Neuronal stem cell (in vitro differentiated cells): ENCODE measurements at regions not wholly inside any gene's neighbourhood (a gene's known extent, or its start where the extent isn't known, plus 50 kb on each side); places are given as distances from the start of the nearest gene placed in this dataset.

Experiments
- DNase-seq: peaks from one replicate; pipeline ENCODE4 v3.0.0-alpha.2; 2013; ENCODE audit warnings: low spot score
- H2AFZ ChIP-seq: one replicate; pipeline ENCODE4 v1.6.1; 2013; ENCODE audit warnings: mild to moderate bottlenecking, low read length, inconsistent platforms
- H2AK5ac ChIP-seq: 2 replicates; pipeline ENCODE4 v1.6.1; 2013; ENCODE audit warnings: low read depth, mild to moderate bottlenecking, inconsistent platforms, low read length, moderate library complexity, mixed read lengths
- H2BK120ac ChIP-seq: 2 replicates; pipeline ENCODE4 v1.6.1; 2013; ENCODE audit warnings: low read depth, mild to moderate bottlenecking, inconsistent platforms, low read length, moderate library complexity, mixed read lengths
- H2BK12ac ChIP-seq: one replicate; pipeline ENCODE4 v1.6.1; 2013; ENCODE audit warnings: low read length, inconsistent platforms
- H2BK15ac ChIP-seq: 2 replicates; pipeline ENCODE4 v1.6.1; 2013; ENCODE audit warnings: mild to moderate bottlenecking, low read length, inconsistent platforms, mixed read lengths
- H2BK5ac ChIP-seq: one replicate; pipeline ENCODE4 v1.6.1; 2013; ENCODE audit warnings: inconsistent platforms, mild to moderate bottlenecking, low read length, moderate library complexity
- H3K14ac ChIP-seq: one replicate; pipeline ENCODE4 v1.6.1; 2013; ENCODE audit warnings: low read length, inconsistent platforms
- H3K18ac ChIP-seq: 2 replicates; pipeline ENCODE4 v1.6.1; 2013; ENCODE audit warnings: low read length, inconsistent platforms
- H3K23ac ChIP-seq: 2 replicates; pipeline ENCODE4 v1.6.1; 2013; ENCODE audit warnings: low read depth, mild to moderate bottlenecking, mixed read lengths, low read length, inconsistent platforms; ENCODE audit not compliant: poor library complexity
- H3K27ac ChIP-seq: replicated peaks from 3 replicates; pipeline ENCODE4 v1.5.1; 2013; ENCODE audit warnings: low read length, inconsistent platforms
- H3K27me3 ChIP-seq, 3 experiments: 2 replicates each; pipeline ENCODE4 v1.6.1; 2013; ENCODE audit warnings: low read length in 3 of 3, mild to moderate bottlenecking in 2 of 3, inconsistent platforms in 1 of 3, low read depth in 1 of 3, mixed read lengths in 1 of 3, moderate library complexity in 1 of 3; ENCODE audit not compliant: control insufficient read depth in 3 of 3, insufficient read depth in 3 of 3
- H3K36me3 ChIP-seq, 2 donors: replicated peaks in 1 of 2; 2 replicates each; pipeline ENCODE4 v1.6.1; 2013; ENCODE audit warnings: low read length in 2 of 2; ENCODE audit not compliant: control insufficient read depth in 2 of 2, insufficient read depth in 2 of 2
- H3K4ac ChIP-seq: 2 replicates; pipeline ENCODE4 v1.6.1; 2013; ENCODE audit warnings: inconsistent platforms, mild to moderate bottlenecking, low read length, moderate library complexity
- H3K4me1 ChIP-seq, 2 donors: 1 replicate in 1 of 2; 2 replicates in 1 of 2; pipeline ENCODE4 v1.6.1; 2013; ENCODE audit warnings: low read length in 2 of 2, low read depth in 1 of 2; ENCODE audit not compliant: control insufficient read depth in 2 of 2, insufficient read depth in 1 of 2
- H3K4me2 ChIP-seq: one replicate; pipeline ENCODE4 v1.6.1; 2013; ENCODE audit warnings: mild to moderate bottlenecking, low read length, inconsistent platforms; ENCODE audit not compliant: insufficient read depth, poor library complexity, severe bottlenecking
- H3K4me3 ChIP-seq, 2 donors: 2 replicates each; pipeline ENCODE4 v1.5.1; 2013; ENCODE audit warnings: low read length in 2 of 2, mild to moderate bottlenecking in 2 of 2, inconsistent platforms in 1 of 2, moderate library complexity in 1 of 2
- H3K79me1 ChIP-seq: one replicate; pipeline ENCODE4 v1.6.1; 2013; ENCODE audit warnings: low read depth, mild to moderate bottlenecking, inconsistent platforms, low read length, moderate library complexity
- H3K9ac ChIP-seq: one replicate; pipeline ENCODE4 v1.6.1; 2013; ENCODE audit warnings: mild to moderate bottlenecking, low read depth, low read length, inconsistent platforms; ENCODE audit not compliant: poor library complexity
- H3K9me3 ChIP-seq, 2 donors: replicated peaks in 1 of 2; 2 replicates each; pipeline versions ENCODE3 to v1.6.1; 2013; ENCODE audit warnings: low read length in 2 of 2, mild to moderate bottlenecking in 2 of 2, inconsistent platforms in 1 of 2, low read depth in 1 of 2, mixed read lengths in 1 of 2, moderate library complexity in 1 of 2; ENCODE audit not compliant: control insufficient read depth in 2 of 2, insufficient read depth in 1 of 2
- H4K8ac ChIP-seq: one replicate; pipeline ENCODE4 v1.6.1; 2013; ENCODE audit warnings: low read depth, mild to moderate bottlenecking, inconsistent platforms, low read length, moderate library complexity
- H4K91ac ChIP-seq: one replicate; pipeline ENCODE4 v1.6.1; 2013; ENCODE audit warnings: low read length, low read depth, mild to moderate bottlenecking, inconsistent platforms; ENCODE audit not compliant: poor library complexity
- WGBS, 2 donors: extraction: QIAGEN DNeasy Blood & Tissue Kit; methylation state at CpG; one replicate each; pipeline ENCODE4 v1.1.7; 2013; ENCODE audit warnings: missing lambda C conversion rate in 2 of 2, mixed read lengths in 1 of 2; ENCODE audit not compliant: insufficient read length in 2 of 2, insufficient replicate concordance in 1 of 2; ENCODE audit errors: extremely low coverage in 2 of 2; 5-methylcytosine and 5-hydroxymethylcytosine counted together

DNA sequence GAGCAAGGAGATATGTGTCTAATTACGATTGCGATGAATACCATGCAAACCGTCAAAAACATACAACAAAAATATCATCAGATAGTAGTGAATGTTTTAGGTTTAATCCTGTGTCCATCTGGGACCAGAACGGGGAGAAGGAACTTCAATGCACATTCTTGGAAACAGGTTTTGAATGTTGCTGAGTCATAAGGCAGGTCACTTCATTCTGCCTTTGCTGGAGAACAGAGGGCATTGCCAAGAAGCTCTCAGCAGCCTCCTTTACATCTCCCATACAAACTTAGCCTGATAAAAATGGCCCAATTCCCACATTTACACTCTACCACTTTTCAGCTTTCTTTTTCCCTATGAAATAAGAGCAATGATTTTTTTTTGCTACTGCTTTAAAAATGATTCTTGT is 78.0 kb upstream of the KCNJ6 start:
- H4K91ac ChIP-seq, result no peak overlapping the region
- no peaks in the 10 kb centered on the region for H3K9me3 ChIP-seq
- no peak overlapping the region for H3K18ac ChIP-seq
- no peaks in the 10 kb centered on the region for H3K27me3 ChIP-seq
- H3K4me3 ChIP-seq, result no peak overlapping the region
- DNase-seq, result no peak
- no peak overlapping the region for H2BK12ac ChIP-seq
- no peaks in the 10 kb centered on the region for H3K79me1 ChIP-seq
- no CpG with 5 or more reads among the region's 4 CpGs for WGBS, 2 donors
- no peak overlapping the region for H3K27ac ChIP-seq
- H3K4me1 ChIP-seq, result no peaks in the 10 kb centered on the region
- H3K4ac ChIP-seq, result no peak overlapping the region
- no peaks in the 10 kb centered on the region for H3K36me3 ChIP-seq
- no peak overlapping the region for H3K9ac ChIP-seq
- H2AFZ ChIP-seq, result no peak overlapping the region
- H3K23ac ChIP-seq, result no peak overlapping the region
- no peak overlapping the region for H3K4me2 ChIP-seq
- H4K8ac ChIP-seq, result no peak overlapping the region
- no peak overlapping the region for H2BK15ac ChIP-seq
- no peak overlapping the region for H2BK5ac ChIP-seq
- H2BK120ac ChIP-seq, result no peak overlapping the region
- no peak overlapping the region for H3K14ac ChIP-seq
- no peak overlapping the region for H2AK5ac ChIP-seq

DNA sequence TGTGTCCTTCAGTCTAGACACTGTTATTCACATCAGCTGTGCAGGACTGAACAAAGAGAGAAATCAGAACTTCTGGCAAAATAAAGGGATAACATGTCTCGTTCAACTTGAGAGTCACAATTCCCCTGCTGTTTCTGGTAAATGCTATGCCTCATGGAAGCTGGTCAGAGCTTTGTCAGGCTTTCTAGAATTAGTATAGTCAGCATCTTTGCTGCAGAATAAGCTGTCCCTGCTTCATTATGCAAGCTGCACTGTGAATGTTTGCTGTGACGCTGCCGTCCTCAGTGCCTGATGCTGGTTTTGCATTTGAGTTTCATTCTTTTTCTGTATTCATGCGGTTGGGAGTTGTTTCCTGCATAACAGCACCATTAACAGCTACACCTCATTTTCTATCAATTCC is 96.4 kb upstream of the KCNJ6 start:
- Histone ChIP-seq H3K18ac (no peak overlapping the region), H3K27me3 (no peaks in the 10 kb centered on the region), H3K27ac (no peak overlapping the region), H4K8ac (no peak overlapping the region), H3K9me3 (no peaks in the 10 kb centered on the region), H2AK5ac (no peak overlapping the region), H2BK15ac (no peak overlapping the region), H4K91ac (no peak overlapping the region), H2BK5ac (no peak overlapping the region), H3K4me3 (no peak overlapping the region), H2AFZ (peak overlapping the region; percentile 19), H2BK12ac (no peak overlapping the region), H3K4ac (no peak overlapping the region), H3K14ac (no peak overlapping the region), H3K9ac (no peak overlapping the region), H3K79me1 (no peaks in the 10 kb centered on the region), H3K36me3 (no peaks in the 10 kb centered on the region), H3K4me1 (no peaks in the 10 kb centered on the region), H3K4me2 (no peak overlapping the region), H2BK120ac (no peak overlapping the region), H3K23ac (no peak overlapping the region)
- no peak for DNase-seq
- WGBS, 2 donors, result no CpG with 5 or more reads among the region's 4 CpGs

DNA sequence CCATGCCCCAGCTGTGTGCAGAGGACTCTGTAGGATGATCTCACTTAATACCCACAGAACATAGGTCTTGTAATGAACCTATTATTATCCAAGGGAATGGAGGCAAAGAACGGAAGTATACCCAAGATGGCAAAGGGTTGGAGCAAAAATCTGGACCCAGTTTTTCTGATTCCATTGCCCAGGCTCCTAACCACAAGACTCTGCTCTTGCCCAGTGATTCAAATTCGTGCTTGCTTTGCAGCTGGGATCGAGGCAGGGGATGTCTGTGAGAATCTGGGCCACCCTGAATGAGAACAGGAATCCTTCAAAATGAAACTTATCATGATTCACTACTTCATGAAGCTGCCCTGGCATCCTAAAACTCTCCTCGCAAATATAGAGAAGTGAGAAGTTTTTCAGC is 97.5 kb upstream of the KCNJ6 start:
- no peak overlapping the region for H3K23ac ChIP-seq
- H2BK12ac ChIP-seq, result no peak overlapping the region
- no peak overlapping the region for H2BK15ac ChIP-seq
- WGBS, 2 donors, result no CpG with 5 or more reads among the region's 4 CpGs
- H3K9me3 ChIP-seq, result no peaks in the 10 kb centered on the region
- DNase-seq, result no peak
- H3K18ac ChIP-seq, result no peak overlapping the region
- no peak overlapping the region for H3K4ac ChIP-seq
- H3K4me3 ChIP-seq, result no peak overlapping the region
- H2BK120ac ChIP-seq, result no peak overlapping the region
- H3K79me1 ChIP-seq, result no peaks in the 10 kb centered on the region
- no peak overlapping the region for H3K27ac ChIP-seq
- H3K27me3 ChIP-seq, result no peaks in the 10 kb centered on the region
- H2AFZ ChIP-seq, result no peak overlapping the region
- no peaks in the 10 kb centered on the region for H3K36me3 ChIP-seq
- no peak overlapping the region for H3K9ac ChIP-seq
- no peak overlapping the region for H4K8ac ChIP-seq
- H3K14ac ChIP-seq, result no peak overlapping the region
- no peak overlapping the region for H3K4me2 ChIP-seq
- H4K91ac ChIP-seq, result no peak overlapping the region
- no peak overlapping the region for H2BK5ac ChIP-seq
- H3K4me1 ChIP-seq, result no peaks in the 10 kb centered on the region
- no peak overlapping the region for H2AK5ac ChIP-seq

DNA sequence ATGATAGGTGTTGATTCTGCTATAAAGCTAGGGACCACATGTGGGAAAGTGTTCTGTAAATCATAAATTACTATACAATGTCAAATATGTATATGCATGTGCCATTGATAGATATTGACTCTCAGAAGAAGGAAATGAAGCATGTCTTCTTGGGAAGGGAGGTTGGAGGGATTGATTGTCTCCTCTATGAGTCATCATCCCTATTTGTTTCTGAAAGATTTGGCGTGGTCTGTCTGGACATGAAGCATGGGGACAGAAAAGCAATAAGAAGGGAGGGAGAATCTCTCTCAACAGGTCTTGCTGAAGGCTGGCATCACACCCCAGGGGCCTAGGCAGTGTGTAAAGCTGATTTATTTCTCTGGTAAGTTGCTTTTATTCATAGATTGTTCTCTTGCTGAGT is 98.0 kb upstream of the KCNJ6 start:
- no peaks in the 10 kb centered on the region for H3K79me1 ChIP-seq

More for the DNA sequence above, 98.0 kb upstream of the KCNJ6 start:
- no peaks in the 10 kb centered on the region for H3K27me3 ChIP-seq
- H3K27ac ChIP-seq, result no peak overlapping the region
- no peak overlapping the region for H4K91ac ChIP-seq
- no peak overlapping the region for H4K8ac ChIP-seq
- H3K14ac ChIP-seq, result no peak overlapping the region
- H3K23ac ChIP-seq, result no peak overlapping the region
- DNase-seq, result no peak
- no peak overlapping the region for H3K4ac ChIP-seq
- no peak overlapping the region for H3K9ac ChIP-seq
- no peak overlapping the region for H2BK15ac ChIP-seq
- no peaks in the 10 kb centered on the region for H3K4me1 ChIP-seq
- H2AFZ ChIP-seq, result no peak overlapping the region
- no peak overlapping the region for H3K18ac ChIP-seq
- no peak overlapping the region for H3K4me3 ChIP-seq
- no CpG with 5 or more reads among the region's 1 CpG for WGBS, 2 donors
- H3K4me2 ChIP-seq, result no peak overlapping the region
- no peak overlapping the region for H2BK12ac ChIP-seq
- no peak overlapping the region for H2BK5ac ChIP-seq
- H3K36me3 ChIP-seq, result no peaks in the 10 kb centered on the region
- H2BK120ac ChIP-seq, result no peak overlapping the region
- H3K9me3 ChIP-seq, result no peaks in the 10 kb centered on the region
- H2AK5ac ChIP-seq, result no peak overlapping the region
